ENCODE measurements at regions not wholly inside any gene's neighbourhood (a gene's known extent, or its start where the extent isn't known, plus 50 kb on each side); places are given as distances from the start of the nearest gene placed in this dataset.

DNA sequence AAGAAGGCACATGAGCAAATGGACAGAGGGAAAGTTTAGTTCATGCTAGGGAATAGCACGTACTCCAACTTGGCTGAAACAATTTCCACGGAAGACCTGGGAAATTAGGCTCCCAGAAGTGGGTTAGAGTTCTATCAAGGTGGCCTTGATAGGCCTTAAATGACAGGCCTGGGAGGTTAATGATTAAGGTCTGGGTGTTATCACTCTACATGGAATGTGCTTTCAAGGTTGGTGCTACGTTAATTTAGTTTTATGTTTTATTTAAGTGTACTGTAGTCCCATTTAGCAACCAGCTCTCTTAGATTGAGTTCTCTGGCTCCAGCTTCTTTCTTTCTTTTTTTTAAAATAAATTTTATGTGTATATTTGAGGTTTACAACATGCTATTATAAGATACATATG is 121.4 kb upstream of the MEF2C start:
- no peak overlapping the region for H3K4me3 ChIP-seq (replicated peaks; ENCODE audit: low read depth, low read length)
- TF ChIP-seq, protein P1, sequence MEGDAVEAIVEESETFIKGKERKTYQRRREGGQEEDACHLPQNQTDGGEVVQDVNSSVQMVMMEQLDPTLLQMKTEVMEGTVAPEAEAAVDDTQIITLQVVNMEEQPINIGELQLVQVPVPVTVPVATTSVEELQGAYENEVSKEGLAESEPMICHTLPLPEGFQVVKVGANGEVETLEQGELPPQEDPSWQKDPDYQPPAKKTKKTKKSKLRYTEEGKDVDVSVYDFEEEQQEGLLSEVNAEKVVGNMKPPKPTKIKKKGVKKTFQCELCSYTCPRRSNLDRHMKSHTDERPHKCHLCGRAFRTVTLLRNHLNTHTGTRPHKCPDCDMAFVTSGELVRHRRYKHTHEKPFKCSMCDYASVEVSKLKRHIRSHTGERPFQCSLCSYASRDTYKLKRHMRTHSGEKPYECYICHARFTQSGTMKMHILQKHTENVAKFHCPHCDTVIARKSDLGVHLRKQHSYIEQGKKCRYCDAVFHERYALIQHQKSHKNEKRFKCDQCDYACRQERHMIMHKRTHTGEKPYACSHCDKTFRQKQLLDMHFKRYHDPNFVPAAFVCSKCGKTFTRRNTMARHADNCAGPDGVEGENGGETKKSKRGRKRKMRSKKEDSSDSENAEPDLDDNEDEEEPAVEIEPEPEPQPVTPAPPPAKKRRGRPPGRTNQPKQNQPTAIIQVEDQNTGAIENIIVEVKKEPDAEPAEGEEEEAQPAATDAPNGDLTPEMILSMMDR (IDR thresholded peaks at IDR 0.05; ENCODE audit: low read length, missing control alignments), result no peak
- DNase-seq (ENCODE audit: low read depth), result no peak

GRCh38 chr5:89003563-89004036 is 120.6 kb upstream of the MEF2C start:
- TF ChIP-seq, protein P1 (IDR thresholded peaks at IDR 0.05; ENCODE audit: low read length, missing control alignments), result no peak
- no peak for DNase-seq (ENCODE audit: low read depth)
- no peak overlapping the region for H3K4me3 ChIP-seq (replicated peaks; ENCODE audit: low read depth, low read length)

DNA sequence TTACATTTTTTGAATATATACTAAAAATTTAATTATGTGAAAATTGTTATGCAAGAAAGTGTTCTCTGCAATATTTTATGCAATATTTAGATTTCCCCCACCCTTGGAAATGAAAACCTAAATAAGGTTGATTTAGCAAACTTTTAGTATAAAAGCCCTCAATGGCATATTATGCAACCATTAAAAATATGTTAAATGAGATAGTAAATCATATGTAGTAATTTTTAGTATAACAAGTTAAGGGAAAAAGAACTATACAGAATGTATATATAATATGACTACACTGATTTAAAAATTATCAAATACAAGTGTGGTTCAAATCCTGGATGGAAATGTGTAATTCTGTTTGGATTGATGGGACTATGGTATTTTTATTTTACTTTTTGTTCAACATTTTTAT is 116.9 kb upstream of the MEF2C start:
- TF ChIP-seq, protein P1 (IDR thresholded peaks at IDR 0.05; ENCODE audit: low read length, missing control alignments), result no peak
- H3K4me3 ChIP-seq (replicated peaks; ENCODE audit: low read depth, low read length), result no peak overlapping the region
- DNase-seq (ENCODE audit: low read depth), result no peak

GRCh38 chr5:88997937-88998336 is 115.0 kb upstream of the MEF2C start:
- H3K4me3 ChIP-seq (replicated peaks; ENCODE audit: low read depth, low read length), result no peak overlapping the region
- DNase-seq (ENCODE audit: low read depth), result no peak
- TF ChIP-seq, protein P1 (IDR thresholded peaks at IDR 0.05; ENCODE audit: low read length, missing control alignments), result no peak

DNA sequence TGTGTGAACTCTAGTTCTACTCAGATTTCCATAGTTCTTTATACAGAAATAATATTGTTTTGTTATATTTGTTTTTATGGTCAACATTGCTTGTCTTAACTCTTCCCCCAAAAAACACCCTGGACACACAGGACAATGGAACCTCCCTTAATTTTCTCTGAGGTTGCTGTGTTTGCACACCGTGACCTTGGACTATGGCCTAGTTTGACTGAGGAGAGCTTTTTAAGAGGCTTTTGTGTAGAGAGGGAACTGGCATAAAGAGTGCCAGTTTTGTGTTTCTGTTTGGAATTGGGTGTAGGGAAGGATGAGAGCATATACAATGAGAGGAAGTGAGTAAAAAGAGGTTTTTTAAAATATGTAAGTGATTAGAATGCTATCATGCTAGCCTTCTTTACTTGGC is 101.1 kb upstream of the MEF2C start:
- H3K4me3 ChIP-seq (replicated peaks; ENCODE audit: low read depth, low read length), result no peak overlapping the region
- TF ChIP-seq, protein P1 (IDR thresholded peaks at IDR 0.05; ENCODE audit: low read length, missing control alignments), result no peak
- DNase-seq (ENCODE audit: low read depth), result no peak

DNA sequence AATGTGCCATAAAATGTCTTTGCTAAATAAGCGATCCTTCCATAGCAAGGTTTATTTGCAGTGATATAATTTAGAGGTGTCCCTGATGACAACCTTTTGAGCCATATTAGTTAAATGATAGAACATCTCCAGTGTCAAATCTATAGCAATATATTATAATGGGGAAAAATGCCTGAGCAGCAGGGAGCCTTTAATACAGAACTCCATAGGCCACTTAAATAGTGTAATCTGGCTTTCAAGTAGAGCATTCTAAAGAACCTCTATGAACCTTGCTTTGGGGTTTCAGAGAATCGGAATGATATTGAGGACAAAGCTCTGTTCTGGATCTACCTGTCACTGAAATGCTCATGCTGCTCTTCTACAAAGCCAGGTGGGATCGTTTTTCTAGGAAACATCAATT is 96.7 kb upstream of the MEF2C start:
- DNase-seq (ENCODE audit: low read depth), result no peak
- no peak overlapping the region for H3K4me3 ChIP-seq (replicated peaks; ENCODE audit: low read depth, low read length)
- TF ChIP-seq, protein P1 (IDR thresholded peaks at IDR 0.05; ENCODE audit: low read length, missing control alignments), result no peak

DNA sequence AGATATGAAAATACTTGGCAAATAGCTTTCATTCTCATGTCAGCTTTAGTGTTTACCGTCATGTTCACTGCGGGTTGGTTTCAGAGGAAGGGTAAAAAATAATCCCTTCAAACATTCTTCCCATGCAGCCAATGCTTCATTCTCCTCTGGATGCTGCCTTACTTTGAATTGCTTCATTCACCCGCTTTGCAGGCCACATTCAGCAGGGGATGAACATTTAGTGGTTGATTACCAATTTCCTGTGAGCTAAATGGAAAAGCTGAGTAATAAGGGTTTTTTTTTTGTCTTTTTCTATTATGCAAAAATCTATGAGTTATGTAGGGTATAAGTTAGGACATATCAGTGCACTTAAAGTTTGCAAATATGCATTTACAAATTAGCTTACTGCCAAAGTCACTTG is 96.3 kb upstream of the MEF2C start:
- TF ChIP-seq, protein P1 (IDR thresholded peaks at IDR 0.05; ENCODE audit: low read length, missing control alignments), result no peak
- DNase-seq (ENCODE audit: low read depth), result peak; percentile 13
- H3K4me3 ChIP-seq (replicated peaks; ENCODE audit: low read depth, low read length), result no peak overlapping the region

Data from fibroblast of pulmonary artery (primary cell).